ENCODE measurements at regions not wholly inside any gene's neighbourhood (a gene's known extent, or its start where the extent isn't known, plus 50 kb on each side); places are given as distances from the start of the nearest gene placed in this dataset.

DNA sequence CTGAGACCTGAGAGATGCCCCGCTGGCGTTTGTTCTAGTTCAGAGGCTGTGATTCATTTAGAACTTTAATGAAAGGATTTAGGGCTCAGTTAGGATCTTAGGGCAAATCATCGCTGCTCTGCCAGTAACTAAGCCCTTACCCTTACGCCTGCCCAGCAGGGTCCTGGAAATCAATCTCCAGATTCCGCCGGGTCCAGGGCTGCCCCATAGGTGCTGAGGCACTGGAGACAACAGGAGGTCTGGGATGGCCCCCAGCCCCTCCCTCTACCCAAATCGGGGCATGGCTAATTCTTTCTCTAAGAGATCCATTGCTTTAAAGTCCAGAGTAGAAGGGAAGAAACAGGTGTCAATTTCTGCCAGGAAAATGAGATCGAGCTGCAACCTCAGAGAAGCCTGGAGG lies 83.1 kb downstream of the SDC1 start:
- Mint-ChIP-seq H3K9me3 (ENCODE audit: unreplicated experiment) (peaks cover 2% of the 10 kb centered on the region), H3K27me3 (ENCODE audit: unreplicated experiment) (peaks cover 5% of the 10 kb centered on the region), H3K27ac (ENCODE audit: unreplicated experiment) (no peak overlapping the region), H3K4me1 (ENCODE audit: low read depth, unreplicated experiment) (no peaks in the 10 kb centered on the region), H3K4me3 (ENCODE audit: unreplicated experiment) (no peak overlapping the region), H3K36me3 (ENCODE audit: unreplicated experiment) (no peaks in the 10 kb centered on the region)
- TF ChIP-seq, protein P1, sequence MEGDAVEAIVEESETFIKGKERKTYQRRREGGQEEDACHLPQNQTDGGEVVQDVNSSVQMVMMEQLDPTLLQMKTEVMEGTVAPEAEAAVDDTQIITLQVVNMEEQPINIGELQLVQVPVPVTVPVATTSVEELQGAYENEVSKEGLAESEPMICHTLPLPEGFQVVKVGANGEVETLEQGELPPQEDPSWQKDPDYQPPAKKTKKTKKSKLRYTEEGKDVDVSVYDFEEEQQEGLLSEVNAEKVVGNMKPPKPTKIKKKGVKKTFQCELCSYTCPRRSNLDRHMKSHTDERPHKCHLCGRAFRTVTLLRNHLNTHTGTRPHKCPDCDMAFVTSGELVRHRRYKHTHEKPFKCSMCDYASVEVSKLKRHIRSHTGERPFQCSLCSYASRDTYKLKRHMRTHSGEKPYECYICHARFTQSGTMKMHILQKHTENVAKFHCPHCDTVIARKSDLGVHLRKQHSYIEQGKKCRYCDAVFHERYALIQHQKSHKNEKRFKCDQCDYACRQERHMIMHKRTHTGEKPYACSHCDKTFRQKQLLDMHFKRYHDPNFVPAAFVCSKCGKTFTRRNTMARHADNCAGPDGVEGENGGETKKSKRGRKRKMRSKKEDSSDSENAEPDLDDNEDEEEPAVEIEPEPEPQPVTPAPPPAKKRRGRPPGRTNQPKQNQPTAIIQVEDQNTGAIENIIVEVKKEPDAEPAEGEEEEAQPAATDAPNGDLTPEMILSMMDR (IDR thresholded peaks at IDR 0.05; ENCODE audit: partially characterized antibody, unreplicated experiment) = no peak
- no peak for DNase-seq

DNA sequence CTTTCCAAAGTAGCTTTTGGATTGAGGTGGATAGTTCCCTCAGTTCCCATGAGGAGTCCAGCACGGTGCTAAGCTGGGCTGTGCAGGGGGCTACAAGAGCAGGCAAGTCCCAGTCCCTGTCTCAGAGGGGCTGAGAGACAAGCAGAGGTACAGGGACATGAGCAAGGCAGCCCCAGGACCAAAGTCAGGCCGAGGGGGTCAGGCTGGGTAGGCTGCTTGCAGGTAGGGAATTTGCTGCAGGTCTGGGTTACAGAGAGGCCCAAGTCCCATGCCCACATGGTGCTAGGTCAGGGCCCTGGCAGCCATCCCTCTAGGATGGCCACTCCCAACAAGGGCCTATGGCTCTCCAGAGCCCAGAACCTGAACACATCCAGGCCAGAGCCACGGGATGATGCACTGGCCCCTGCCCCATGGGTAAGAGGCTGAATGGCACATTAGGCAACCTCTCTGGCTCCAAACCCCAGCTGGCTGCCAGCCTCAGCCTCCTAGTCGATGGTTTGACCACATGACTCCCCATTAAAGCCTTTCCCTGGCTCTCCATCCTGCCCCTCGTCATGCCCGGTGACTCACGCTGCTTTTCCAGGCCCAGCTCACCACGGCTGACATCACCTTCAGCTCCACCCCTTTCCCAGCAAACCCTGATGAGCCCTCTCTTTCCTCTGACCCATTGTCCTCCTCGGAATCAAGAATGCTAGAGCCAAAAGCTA lies 83.7 kb downstream of the SDC1 start:
- no peak overlapping the region for H3K4me3 Mint-ChIP-seq (ENCODE audit: unreplicated experiment)
- TF ChIP-seq, protein P1 (IDR thresholded peaks at IDR 0.05; ENCODE audit: partially characterized antibody, unreplicated experiment) = no peak
- H3K4me1 Mint-ChIP-seq (ENCODE audit: low read depth, unreplicated experiment) = no peaks in the 10 kb centered on the region
- H3K27ac Mint-ChIP-seq (ENCODE audit: unreplicated experiment) = no peak overlapping the region
- no peaks in the 10 kb centered on the region for H3K36me3 Mint-ChIP-seq (ENCODE audit: unreplicated experiment)
- H3K9me3 Mint-ChIP-seq (ENCODE audit: unreplicated experiment) = peaks cover 2% of the 10 kb centered on the region
- peaks cover 5% of the 10 kb centered on the region for H3K27me3 Mint-ChIP-seq (ENCODE audit: unreplicated experiment)
- DNase-seq = no peak

DNA sequence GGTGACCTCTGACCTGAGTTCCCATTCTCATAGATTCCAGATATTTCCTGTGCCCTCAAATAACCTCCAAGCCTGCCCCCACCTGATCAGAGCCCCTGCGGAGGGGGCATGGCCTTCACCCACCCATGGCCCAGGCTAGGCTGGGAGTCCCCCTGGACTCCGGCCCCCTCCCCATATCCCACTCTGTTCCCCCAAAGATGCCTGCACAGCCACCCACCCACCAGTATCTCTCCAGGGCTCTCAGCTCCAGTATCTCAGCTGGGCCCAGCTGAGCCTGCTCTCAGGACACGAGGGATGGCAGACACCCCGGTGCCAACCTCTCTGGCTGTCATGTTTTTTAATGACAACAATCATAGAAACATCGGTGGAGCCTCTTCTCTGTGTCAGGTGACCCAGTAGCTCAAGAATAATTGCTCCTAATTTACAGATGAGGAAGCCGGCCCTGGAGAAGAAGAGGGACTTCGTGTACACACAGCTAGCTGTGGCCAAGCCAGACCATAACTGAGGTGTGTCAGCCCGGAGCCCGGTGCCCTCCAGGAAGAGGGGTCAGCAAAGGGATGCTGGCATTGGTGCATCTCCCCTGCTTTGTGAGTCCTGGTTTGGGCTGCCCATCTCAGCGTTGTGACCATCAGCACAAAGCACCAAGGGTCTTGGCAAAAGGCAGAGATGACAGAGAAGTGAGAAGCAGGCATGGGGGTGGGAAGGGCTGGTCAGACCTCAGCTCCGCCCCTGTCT lies 84.4 kb downstream of the SDC1 start:
- no peaks in the 10 kb centered on the region for H3K36me3 Mint-ChIP-seq (ENCODE audit: unreplicated experiment)
- TF ChIP-seq, protein P1 (IDR thresholded peaks at IDR 0.05; ENCODE audit: partially characterized antibody, unreplicated experiment) = no peak
- H3K27me3 Mint-ChIP-seq (ENCODE audit: unreplicated experiment) = peaks cover 4% of the 10 kb centered on the region
- no peaks in the 10 kb centered on the region for H3K4me1 Mint-ChIP-seq (ENCODE audit: low read depth, unreplicated experiment)
- no peak overlapping the region for H3K4me3 Mint-ChIP-seq (ENCODE audit: unreplicated experiment)
- no peak overlapping the region for H3K27ac Mint-ChIP-seq (ENCODE audit: unreplicated experiment)
- H3K9me3 Mint-ChIP-seq (ENCODE audit: unreplicated experiment) = peaks cover 2% of the 10 kb centered on the region
- DNase-seq = no peak

DNA sequence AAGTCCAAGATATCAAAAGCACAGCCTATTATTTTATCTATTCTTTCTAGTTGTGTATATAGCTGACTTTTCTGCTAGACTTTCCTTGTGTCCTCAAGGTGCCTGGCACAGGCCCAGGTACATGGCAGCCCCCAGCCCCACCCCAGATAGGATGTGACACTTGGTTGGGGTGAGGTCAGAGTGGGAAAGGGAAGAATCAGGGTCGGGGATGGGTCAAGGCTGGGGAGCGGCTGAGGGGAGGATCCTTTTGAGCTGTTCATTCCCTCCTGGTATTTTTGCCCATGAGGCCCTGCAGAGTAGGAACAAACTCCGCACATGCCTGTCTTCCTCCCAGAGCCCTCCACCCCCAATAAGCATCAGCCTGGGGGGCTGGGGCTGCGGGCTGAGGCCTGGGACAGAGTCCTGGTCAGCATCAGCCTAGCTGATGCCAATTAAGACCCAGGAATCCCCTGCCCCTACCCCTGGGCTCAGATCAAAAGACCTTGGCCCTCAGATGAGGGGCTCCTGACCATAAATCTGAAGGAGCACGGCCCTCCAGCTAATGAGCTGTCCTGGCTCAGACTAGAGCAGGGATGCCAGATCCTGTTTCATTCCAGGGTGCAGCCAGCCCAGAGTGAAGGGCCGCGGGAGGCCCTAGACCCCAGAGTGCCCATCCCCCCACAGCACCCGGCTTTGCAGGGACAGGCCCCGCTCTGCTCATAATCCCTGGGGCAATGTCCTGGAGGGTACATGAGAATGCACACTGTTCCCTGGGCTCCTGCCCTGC lies 85.3 kb downstream of the SDC1 start:
- DNase-seq = no peak
- Mint-ChIP-seq H3K9me3 (ENCODE audit: unreplicated experiment) (peaks cover 2% of the 10 kb centered on the region), H3K36me3 (ENCODE audit: unreplicated experiment) (no peaks in the 10 kb centered on the region), H3K27ac (ENCODE audit: unreplicated experiment) (no peak overlapping the region), H3K4me1 (ENCODE audit: low read depth, unreplicated experiment) (no peaks in the 10 kb centered on the region), H3K4me3 (ENCODE audit: unreplicated experiment) (no peak overlapping the region), H3K27me3 (ENCODE audit: unreplicated experiment) (peaks cover 4% of the 10 kb centered on the region)
- TF ChIP-seq, protein P1 (IDR thresholded peaks at IDR 0.05; ENCODE audit: partially characterized antibody, unreplicated experiment) = no peak

Data from glutamatergic neuron (in vitro differentiated cells).